Smooth muscle cell (in vitro differentiated cells): ENCODE measurements at regions not wholly inside any gene's neighbourhood (a gene's known extent, or its start where the extent isn't known, plus 50 kb on each side); places are given as distances from the start of the nearest gene placed in this dataset.
"Not testable (repeated sequence)": the region's sequence is repeated elsewhere in the genome, so short reads cannot be mapped to it uniquely, and the experiment has no call there.

ENCODE experiments used
- DNase-seq: peaks from one replicate; lab custom pipeline; 2025; ENCODE audit not compliant: unreplicated experiment; lab: John Stamatoyannopoulos, UW
- H2AFZ ChIP-seq: fragments of 200-600 bp; sonication (generic); 2 replicates; pipeline ENCODE4 v1.6.0; 2016; ENCODE audit warnings: antibody characterized with exemption, low read depth, mild to moderate bottlenecking
- H3F3A ChIP-seq: fragments of 200-600 bp; sonication (generic); 2 replicates; pipeline ENCODE4 v1.6.0; 2017; ENCODE audit warnings: antibody characterized with exemption, low read depth
- H3K27ac ChIP-seq: fragments of 200-600 bp; sonication (generic); 2 replicates; pipeline ENCODE4 v1.5.1; 2016; ENCODE audit warnings: low read depth, mild to moderate bottlenecking
- H3K27me3 ChIP-seq: fragments of 200-600 bp; sonication (generic); 2 replicates; pipeline ENCODE4 v1.6.1; 2016; ENCODE audit warnings: low read depth, mild to moderate bottlenecking
- H3K36me3 ChIP-seq: fragments of 200-600 bp; sonication (generic); 2 replicates; pipeline ENCODE4 v1.5.1; 2016; ENCODE audit warnings: low read depth
- H3K4me1 ChIP-seq: fragments of 200-600 bp; sonication (generic); 2 replicates; pipeline ENCODE4 v1.5.1; 2016; ENCODE audit warnings: low read depth
- H3K4me2 ChIP-seq: fragments of 200-600 bp; sonication (generic); 2 replicates; pipeline ENCODE4 v1.6.0; 2016; ENCODE audit warnings: mild to moderate bottlenecking
- H3K4me3 ChIP-seq: fragments of 200-600 bp; sonication (generic); 2 replicates; pipeline ENCODE4 v1.5.1; 2016; ENCODE audit warnings: mild to moderate bottlenecking
- H3K79me2 ChIP-seq: fragments of 200-600 bp; sonication (generic); 2 replicates; pipeline ENCODE4 v1.6.0; 2016; ENCODE audit warnings: low read depth, mild to moderate bottlenecking
- H3K9ac ChIP-seq: fragments of 200-600 bp; sonication (generic); 2 replicates; pipeline ENCODE4 v1.6.0; 2016; ENCODE audit warnings: low read depth
- H3K9me3 ChIP-seq: fragments of 200-600 bp; sonication (generic); replicated peaks from 2 replicates; pipeline ENCODE4 v1.5.1; 2016; ENCODE audit warnings: low read depth
- H4K20me1 ChIP-seq: fragments of 200-600 bp; sonication (generic); 2 replicates; pipeline ENCODE4 v1.6.0; 2016; ENCODE audit warnings: low read depth
- WGBS: methylation state at CpG from one replicate; pipeline ENCODE4 v1.1.7; 2016; ENCODE audit warnings: low lambda C conversion rate; 5-methylcytosine and 5-hydroxymethylcytosine counted together
- TF ChIP-seq, protein P1 (sequence below): fragments of 200-600 bp; sonication (generic); IDR thresholded peaks from 2 replicates; pipeline ENCODE4 v1.5.1; 2017; ENCODE audit warnings: borderline replicate concordance, mild to moderate bottlenecking, antibody characterized with exemption; ENCODE audit not compliant: insufficient read depth, poor library complexity, severe bottlenecking

DNA sequence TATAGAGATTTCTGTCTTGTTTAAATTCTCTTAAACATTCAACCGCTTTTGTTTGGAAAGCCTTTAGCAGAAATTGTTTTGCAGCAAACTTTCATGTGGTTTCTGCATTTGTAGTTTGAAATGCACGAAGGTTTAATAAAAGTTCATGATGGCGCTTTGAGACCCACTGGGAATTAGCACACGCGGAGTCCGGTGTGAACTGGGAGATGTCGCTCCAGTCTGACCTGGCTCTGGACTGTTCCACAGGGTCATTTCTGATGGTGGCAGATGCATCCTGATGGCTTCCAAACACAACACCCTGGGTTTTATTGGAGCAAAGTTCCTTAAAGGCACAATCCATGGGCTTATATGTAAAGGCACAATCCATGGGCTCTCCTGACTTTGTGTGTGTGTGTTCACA lies 78.1 kb upstream of the MTHFD1L start:
- Histone ChIP-seq H3F3A (no peaks in the 10 kb centered on the region), H3K4me1 (no peaks in the 10 kb centered on the region), H2AFZ (no peak overlapping the region), H3K27me3 (no peaks in the 10 kb centered on the region), H3K27ac (no peak overlapping the region), H3K79me2 (no peaks in the 10 kb centered on the region), H3K4me3 (no peak overlapping the region), H3K9ac (no peak overlapping the region), H4K20me1 (no peaks in the 10 kb centered on the region), H3K4me2 (no peak overlapping the region), H3K36me3 (no peaks in the 10 kb centered on the region), H3K9me3 (no peaks in the 10 kb centered on the region)
- TF ChIP-seq, protein P1, sequence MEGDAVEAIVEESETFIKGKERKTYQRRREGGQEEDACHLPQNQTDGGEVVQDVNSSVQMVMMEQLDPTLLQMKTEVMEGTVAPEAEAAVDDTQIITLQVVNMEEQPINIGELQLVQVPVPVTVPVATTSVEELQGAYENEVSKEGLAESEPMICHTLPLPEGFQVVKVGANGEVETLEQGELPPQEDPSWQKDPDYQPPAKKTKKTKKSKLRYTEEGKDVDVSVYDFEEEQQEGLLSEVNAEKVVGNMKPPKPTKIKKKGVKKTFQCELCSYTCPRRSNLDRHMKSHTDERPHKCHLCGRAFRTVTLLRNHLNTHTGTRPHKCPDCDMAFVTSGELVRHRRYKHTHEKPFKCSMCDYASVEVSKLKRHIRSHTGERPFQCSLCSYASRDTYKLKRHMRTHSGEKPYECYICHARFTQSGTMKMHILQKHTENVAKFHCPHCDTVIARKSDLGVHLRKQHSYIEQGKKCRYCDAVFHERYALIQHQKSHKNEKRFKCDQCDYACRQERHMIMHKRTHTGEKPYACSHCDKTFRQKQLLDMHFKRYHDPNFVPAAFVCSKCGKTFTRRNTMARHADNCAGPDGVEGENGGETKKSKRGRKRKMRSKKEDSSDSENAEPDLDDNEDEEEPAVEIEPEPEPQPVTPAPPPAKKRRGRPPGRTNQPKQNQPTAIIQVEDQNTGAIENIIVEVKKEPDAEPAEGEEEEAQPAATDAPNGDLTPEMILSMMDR: no peak
- WGBS: 91% methylated on average over 7 of the region's 7 CpGs
- no peak for DNase-seq

DNA sequence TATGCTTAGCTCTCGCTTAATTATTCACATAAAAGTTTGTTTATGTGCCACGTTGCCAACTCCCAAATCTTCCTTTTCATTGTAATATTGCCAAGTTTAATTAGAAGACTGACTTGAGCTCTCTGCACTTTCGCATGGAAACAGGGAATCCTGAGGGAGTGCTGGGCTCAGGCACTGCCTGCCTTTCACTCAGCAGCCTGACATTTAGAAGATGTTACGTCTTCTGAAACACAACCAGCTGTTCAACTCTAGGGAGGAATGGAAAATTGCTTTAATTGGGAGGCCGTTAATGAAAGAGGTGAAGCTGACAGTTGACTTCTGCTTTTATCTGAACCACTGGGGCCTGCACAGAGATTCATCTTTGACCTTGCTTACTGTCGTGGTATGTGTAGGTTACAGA lies 77.4 kb upstream of the MTHFD1L start:
- H3K27ac ChIP-seq: no peak overlapping the region
- no peak overlapping the region for H3K4me2 ChIP-seq
- no peaks in the 10 kb centered on the region for H3F3A ChIP-seq
- no peaks in the 10 kb centered on the region for H3K27me3 ChIP-seq
- TF ChIP-seq, protein P1: no peak
- H3K4me1 ChIP-seq: no peaks in the 10 kb centered on the region
- no peak for DNase-seq
- no peaks in the 10 kb centered on the region for H3K36me3 ChIP-seq
- H2AFZ ChIP-seq: no peak overlapping the region
- H3K9me3 ChIP-seq: no peaks in the 10 kb centered on the region
- 79% methylated on average over 6 of the region's 6 CpGs for WGBS
- no peak overlapping the region for H3K4me3 ChIP-seq
- H3K9ac ChIP-seq: no peak overlapping the region
- H3K79me2 ChIP-seq: no peaks in the 10 kb centered on the region
- no peaks in the 10 kb centered on the region for H4K20me1 ChIP-seq

- not testable (repeated sequence) for H3K4me3 ChIP-seq, H3K9ac ChIP-seq, H3K27ac ChIP-seq, H2AFZ ChIP-seq, H3K36me3 ChIP-seq, H3K4me2 ChIP-seq, H4K20me1 ChIP-seq, DNase-seq, H3K79me2 ChIP-seq, H3K27me3 ChIP-seq, H3F3A ChIP-seq, H3K9me3 ChIP-seq, H3K4me1 ChIP-seq
- 95% methylated on average over 6 of the region's 6 CpGs for WGBS
Observed at GRCh38 chr6:150789906-150790305, 75.6 kb upstream of the MTHFD1L start.

- Histone ChIP-seq H3K9me3 (no peaks in the 10 kb centered on the region), H3K9ac (no peak overlapping the region), H3K27ac (no peak overlapping the region), H3K36me3 (no peaks in the 10 kb centered on the region), H3K4me3 (no peak overlapping the region), H2AFZ (no peak overlapping the region), H3K4me2 (no peak overlapping the region), H3F3A (no peaks in the 10 kb centered on the region), H3K4me1 (no peaks in the 10 kb centered on the region), H3K79me2 (no peaks in the 10 kb centered on the region), H4K20me1 (no peaks in the 10 kb centered on the region), H3K27me3 (no peaks in the 10 kb centered on the region)
- TF ChIP-seq, protein P1: no peak
- no peak for DNase-seq
- WGBS: 94% methylated on average over 1 of the region's 1 CpG
Observed at GRCh38 chr6:150791717-150792116, 73.8 kb upstream of the MTHFD1L start.
